NCI-H2029 treated with DMSO at 0.1 percent for 48 hours (cell line): ENCODE measurements at regions not wholly inside any gene's neighbourhood (a gene's known extent, or its start where the extent isn't known, plus 50 kb on each side); places are given as distances from the start of the nearest gene placed in this dataset.

ENCODE experiments used
- DNase-seq: peaks from one replicate; lab custom pipeline; 2025; lab: John Stamatoyannopoulos, UW

DNA sequence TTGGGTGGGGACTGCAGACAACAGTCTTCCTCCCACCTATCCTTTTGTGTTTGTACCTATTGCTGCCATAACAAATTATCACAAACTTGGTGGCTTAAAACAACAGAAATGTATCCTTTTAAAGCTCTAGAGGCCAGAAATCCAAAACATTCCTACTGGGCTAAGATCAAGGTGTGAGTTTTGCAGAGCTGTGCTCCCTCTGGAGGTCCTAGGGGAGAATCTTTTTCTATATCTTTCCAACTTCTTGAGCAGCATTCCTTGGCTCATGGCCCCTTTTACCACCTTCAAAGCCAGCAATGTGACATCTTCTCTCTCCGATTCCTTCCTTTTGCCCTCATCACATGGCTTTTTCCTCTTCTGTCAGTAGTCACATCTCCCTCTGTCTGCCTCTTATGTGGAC is 190.6 kb downstream of the TTC8 start:
- no peak for DNase-seq

GRCh38 chr14:89017417-89017816 is 193.0 kb downstream of the TTC8 start:
- no peak for DNase-seq

GRCh38 chr14:89022274-89022673 is 197.8 kb downstream of the TTC8 start:
- no peak for DNase-seq

DNA sequence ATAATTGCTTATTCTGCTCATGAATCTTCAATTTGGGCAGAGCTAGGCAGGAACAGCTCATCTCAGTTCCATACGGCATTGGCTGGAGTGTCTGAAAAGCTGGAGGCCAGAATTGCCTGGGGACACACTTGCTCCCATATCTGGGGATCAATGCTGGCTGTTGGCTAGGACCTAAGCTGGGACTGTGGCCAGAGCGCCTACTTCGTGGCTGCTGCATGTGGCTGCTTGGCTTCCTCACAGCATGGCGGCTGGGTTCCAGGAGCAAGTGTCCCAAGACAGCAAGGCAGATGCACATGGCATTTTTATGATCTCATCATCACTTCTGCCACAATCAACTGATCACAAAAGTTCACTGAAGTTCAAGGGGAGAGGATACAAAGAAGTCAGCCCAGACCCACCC is 200.2 kb downstream of the TTC8 start:
- no peak for DNase-seq

GRCh38 chr14:89025561-89026236 is 201.2 kb downstream of the TTC8 start:
- no peak for DNase-seq

GRCh38 chr14:89027097-89027740 is 202.8 kb downstream of the TTC8 start:
- no peak for DNase-seq

DNA sequence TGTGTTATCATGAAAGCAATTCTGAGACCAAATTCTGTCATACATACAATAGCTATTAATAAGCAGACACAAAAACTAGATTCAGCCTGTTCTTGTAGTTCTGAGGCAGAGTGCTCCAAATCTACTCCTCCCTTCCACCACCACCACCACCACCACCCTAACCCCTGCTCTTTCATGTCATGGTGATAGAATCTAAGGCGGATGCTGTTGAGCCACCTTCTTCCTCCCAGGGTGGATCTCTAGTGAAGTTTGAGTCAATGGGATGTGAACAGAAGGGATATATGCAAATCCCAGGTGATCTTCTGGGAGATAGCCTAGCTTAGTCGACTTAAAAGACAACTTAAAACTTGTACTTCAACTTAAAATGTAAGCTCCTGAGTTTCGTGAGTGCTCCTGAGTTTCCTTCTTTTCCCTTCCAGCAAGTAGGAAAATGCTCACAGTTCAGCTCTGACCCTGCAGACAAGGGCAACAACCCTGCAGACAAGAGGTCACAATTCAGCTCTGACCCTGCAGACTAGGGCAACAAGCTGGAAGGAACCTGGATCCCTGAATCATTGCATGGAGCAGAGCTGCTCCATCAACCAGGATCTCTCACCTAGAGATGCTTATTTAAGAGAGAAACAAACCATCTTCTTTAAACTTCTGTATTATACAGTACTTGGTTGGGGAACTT is 204.1 kb downstream of the TTC8 start:
- no peak for DNase-seq

DNA sequence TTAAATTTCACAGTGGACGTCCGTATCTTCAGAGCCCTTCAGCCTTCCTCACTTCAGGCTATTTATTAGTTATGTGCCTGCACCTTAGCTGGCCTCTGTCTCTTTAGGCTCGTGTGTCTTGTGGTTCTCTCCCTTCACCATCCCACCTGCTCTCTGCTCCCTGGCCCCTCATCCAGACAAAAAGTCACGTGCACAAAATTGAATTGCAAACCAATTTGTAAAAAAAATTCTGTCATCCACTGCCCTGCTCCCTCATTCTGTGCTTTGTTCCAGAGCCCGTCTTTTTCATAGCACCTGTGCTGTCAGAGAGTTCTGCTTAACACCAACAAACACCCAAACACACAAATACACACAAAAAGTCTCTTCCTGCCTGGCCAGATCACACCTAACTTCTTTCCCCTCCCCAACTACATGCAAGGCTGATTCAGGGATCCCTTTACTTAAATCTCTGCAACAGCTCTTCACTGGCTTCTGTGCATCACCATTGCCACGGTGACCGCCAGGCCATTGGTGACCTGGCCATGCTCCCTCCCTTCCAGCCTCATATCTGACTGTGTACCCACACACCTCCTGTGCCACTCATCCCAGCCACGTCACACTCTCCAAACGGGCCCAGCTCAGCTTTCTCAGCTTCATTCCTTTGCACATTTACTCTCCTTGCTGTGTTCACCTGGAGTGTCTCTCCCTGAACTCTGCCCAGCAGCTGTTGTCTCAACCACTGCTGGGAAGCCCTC is 205.7 kb downstream of the TTC8 start:
- DNase-seq = no peak

- no peak for DNase-seq
These were observed 206.5 kb downstream of the TTC8 start for GRCh38 chr14:89030921-89031320.

GRCh38 chr14:89032086-89032649 is 207.7 kb downstream of the TTC8 start:
- no peak for DNase-seq

DNA sequence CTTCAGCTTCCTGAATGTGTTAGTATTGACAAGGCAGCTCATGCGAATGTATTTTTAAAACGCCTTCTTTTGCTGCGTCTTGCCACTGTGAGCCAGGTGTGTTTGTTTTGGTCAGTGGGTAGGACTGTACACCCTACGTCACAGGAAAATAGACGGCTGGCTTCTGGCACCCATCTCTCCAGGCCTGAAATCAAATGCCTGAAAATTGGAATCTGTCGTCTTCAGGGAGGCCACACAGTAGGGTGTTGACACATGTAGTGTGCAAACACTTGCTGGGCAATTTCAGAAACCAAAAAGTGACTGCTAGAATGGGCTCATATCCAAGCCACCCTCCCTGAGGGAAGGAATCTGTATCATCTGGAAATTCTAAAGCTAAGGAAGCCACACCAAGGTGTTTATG is 209.3 kb downstream of the TTC8 start:
- DNase-seq = peak; percentile 31

GRCh38 chr14:89036371-89036770 is 211.9 kb downstream of the TTC8 start:
- DNase-seq = no peak

- no peak for DNase-seq
These were observed 212.6 kb downstream of the TTC8 start for GRCh38 chr14:89037065-89037464.

DNA sequence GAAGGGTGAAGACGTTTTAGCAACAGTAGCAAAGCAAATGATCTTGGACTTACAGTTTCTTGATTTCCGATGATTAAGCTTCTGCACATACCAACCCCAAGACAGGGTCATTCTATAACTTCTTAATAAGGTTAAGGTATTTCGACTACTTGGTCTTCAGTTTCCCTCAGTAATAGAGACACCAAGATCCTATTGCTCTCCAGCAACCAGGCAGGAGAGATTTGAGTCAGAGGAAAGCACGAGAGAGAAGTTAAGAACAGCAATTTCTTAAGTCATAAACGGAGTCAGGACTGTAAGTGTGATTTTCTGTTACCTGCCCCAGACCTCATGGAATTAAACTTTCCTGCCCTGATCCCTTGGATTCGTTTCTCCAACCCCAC is 215.6 kb downstream of the TTC8 start:
- DNase-seq = no peak

DNA sequence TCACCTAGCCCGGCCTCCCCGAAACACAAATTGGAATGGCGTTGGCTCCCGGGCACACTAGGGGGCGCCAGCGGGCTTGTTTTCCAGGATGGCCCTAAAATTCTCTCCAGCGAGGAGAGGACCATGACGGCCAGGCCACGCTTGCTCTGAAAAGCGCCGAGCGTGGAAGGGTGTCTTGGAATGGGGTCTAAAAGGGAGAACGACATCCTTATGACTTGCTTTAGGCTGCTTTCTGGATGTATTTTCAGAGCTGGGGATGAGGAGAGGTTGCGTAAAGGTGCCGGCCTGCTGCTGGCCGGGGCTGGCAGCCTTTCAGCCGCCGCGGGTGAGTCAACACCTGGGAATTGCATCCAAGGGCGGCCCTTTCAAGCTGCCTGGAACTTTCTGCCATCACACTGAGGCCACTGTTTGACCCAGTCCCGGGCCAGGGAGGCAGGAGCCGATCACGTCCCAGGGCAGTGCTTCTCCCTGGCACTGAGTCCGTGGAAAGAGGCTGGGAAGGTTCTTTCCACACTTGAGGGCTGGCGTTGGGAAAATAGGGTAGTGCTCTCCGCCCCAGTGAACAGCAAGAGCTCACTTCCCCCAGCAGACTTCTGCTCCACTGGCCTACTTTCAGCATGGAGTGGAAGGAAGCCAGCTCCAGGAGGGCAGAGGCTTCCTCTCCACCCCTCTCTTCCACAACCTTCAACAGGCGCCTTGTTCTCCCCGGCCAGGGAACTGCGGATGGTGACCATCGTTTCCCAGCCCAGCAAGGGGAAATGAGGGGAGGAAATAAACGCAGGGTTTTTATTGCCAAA is 216.2 kb downstream of the TTC8 start:
- peak; percentile 39 for DNase-seq

DNA sequence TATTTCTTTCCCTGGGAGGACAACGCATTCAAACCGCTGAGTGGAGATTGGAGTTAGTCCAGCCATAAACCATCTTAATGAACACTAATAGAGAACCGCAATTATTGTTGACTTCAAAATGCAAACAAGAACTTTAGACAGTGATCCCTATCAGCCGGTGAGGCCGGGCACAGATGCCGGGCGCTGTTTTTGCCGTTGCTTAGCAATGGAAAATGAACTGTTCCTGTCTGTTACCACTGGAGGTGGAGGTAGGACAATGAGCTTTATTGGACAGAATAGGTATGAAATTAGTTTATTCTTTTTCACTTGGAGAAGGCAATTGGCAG is 216.8 kb downstream of the TTC8 start:
- DNase-seq = peak; percentile 29

DNA sequence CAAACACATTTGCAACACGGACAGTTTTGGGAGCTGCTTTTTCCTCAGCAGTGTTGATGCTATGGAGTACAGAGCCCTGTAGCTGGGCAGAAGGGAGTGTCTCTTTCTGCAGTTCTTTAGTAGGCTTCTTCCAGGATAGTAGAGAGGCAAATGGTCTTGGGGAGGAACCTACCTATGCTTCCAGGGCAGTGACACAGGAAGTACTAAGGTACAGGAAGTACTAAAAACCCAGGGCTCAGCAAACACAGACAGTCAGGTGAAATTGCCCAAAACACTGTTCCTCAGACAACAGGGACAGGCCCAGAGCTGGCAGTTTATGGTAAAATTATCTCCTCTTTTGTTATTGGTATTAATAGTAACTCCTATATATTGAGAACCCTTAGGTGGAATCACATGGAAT is 217.6 kb downstream of the TTC8 start:
- DNase-seq = no peak

- DNase-seq = no peak
These were observed 228.9 kb downstream of the TTC8 start for GRCh38 chr14:89053303-89053702.

DNA sequence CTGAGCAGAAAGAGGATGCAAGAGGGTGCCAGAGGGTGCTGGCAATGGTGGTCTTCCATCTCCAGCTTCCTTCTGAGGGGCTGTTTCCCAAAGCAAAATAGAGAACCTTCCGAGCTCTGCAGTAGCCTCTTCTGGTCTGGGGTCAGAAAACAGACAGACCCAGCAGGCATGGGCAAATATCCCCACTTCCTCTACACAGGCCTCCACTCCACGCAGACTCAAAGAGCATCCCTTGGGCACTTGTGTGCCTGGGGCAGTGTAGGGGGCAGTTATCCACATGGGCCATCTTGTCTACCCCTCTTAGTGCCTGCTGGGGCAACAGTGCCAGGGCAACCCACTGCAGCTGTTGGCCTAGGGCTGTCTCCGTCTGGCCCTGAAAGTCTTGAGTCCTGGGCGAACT is 231.9 kb downstream of the TTC8 start:
- DNase-seq = no peak

DNA sequence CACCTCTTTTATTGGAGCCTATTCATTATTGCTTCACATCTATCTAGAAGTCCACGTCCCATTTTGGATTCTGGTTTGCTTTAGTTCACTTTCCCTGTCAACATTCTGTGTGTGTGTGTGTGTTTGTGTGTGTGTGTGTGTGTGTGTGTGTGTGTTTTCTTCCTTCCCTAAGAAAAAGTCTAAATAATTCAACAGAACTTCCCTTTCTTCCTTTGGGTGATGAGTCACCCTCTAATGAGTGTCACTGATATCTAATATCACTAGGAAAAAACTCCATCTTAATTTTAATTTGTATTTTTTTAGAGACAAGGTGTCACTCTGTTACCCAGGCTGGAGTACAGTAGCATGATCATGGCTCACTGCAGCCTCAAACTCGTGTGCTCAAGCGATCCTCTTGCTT is 234.2 kb downstream of the TTC8 start:
- no peak for DNase-seq

GRCh38 chr14:89060191-89060590 is 235.7 kb downstream of the TTC8 start:
- no peak for DNase-seq

DNA sequence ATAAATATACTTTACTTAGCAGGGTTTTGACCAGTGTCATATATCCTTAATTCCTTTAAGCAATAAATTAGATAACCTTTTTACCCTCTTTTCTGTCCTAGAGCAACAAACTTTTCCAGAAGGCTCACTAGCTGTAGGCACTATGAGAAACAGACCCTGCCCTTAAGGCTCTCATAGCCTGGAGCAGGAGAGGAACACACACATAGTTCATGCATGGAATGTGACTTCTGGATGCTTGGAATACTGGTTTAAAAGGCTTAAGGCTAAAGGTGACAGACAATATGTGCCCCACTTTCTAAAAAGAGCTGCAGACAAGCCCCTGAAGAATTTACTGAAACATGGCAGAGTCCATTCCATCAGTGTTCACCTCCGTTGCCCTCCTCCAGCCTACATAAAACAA is 237.2 kb downstream of the TTC8 start:
- no peak for DNase-seq
